Neural progenitor cell (in vitro differentiated cells): ENCODE measurements at regions not wholly inside any gene's neighbourhood (a gene's known extent, or its start where the extent isn't known, plus 50 kb on each side); places are given as distances from the start of the nearest gene placed in this dataset.

ENCODE experiments used
- CTCF ChIP-seq: fragments of 200-600 bp; sonication (generic); IDR thresholded peaks from 2 replicates; pipeline ENCODE4 v1.5.1; 2017; ENCODE audit warnings: antibody characterized with exemption, mild to moderate bottlenecking
- EZH2 ChIP-seq: fragments of 200-600 bp; sonication (generic); IDR thresholded peaks from 2 replicates; pipeline ENCODE4 v1.6.1; 2017; ENCODE audit warnings: antibody characterized with exemption, mild to moderate bottlenecking, moderate library complexity

GRCh38 chr2:221999166-221999565, 299.6 kb downstream of the PAX3 start:
- TF ChIP-seq CTCF, result no peak
- TF ChIP-seq EZH2, result no peak
